Fibroblast of lung (primary cell): ENCODE measurements at regions not wholly inside any gene's neighbourhood (a gene's known extent, or its start where the extent isn't known, plus 50 kb on each side); places are given as distances from the start of the nearest gene placed in this dataset.
A peak's percentile ranks its signal among the peaks of the same experiment; 100 is the strongest.

ENCODE experiments used
- DNase-seq, 2 donors: peaks; one replicate each; pipeline versions ENCODE4 v3.0.0 to v3.0.0-alpha.2; 2010; ENCODE audit warnings: low read depth in 2 of 2
- H2AFZ ChIP-seq: 2 replicates; pipeline ENCODE4 v1.5.1; 2012; ENCODE audit warnings: low read length, control low read depth, inconsistent platforms
- H3K27ac ChIP-seq: 2 replicates; pipeline ENCODE4 v1.5.1; 2011; ENCODE audit warnings: low read length, control low read depth; ENCODE audit not compliant: insufficient read depth
- H3K27me3 ChIP-seq: 2 replicates; pipeline ENCODE4 v1.5.1; 2011; ENCODE audit warnings: mild to moderate bottlenecking, low read length; ENCODE audit not compliant: control insufficient read depth, insufficient read depth
- H3K36me3 ChIP-seq: 2 replicates; pipeline ENCODE4 v1.5.1; 2011; ENCODE audit warnings: low read length; ENCODE audit not compliant: control insufficient read depth, insufficient read depth
- H3K4me1 ChIP-seq: 2 replicates; pipeline ENCODE4 v1.5.1; 2011; ENCODE audit warnings: low read length; ENCODE audit not compliant: control insufficient read depth, insufficient read depth; ENCODE audit errors: extremely low read depth
- H3K4me2 ChIP-seq: 2 replicates; pipeline ENCODE4 v1.5.1; 2011; ENCODE audit warnings: low read length, control low read depth; ENCODE audit not compliant: insufficient read depth; ENCODE audit errors: extremely low read depth
- H3K4me3 ChIP-seq, 4 experiments: fragments of 200-600 bp in 1 of 4; sonication (generic) in 1 of 4; replicated peaks in 1 of 4; 2 replicates each; pipeline ENCODE4 v1.5.1; 2011 to 2016; ENCODE audit warnings: low read length in 4 of 4, low read depth in 3 of 4, mild to moderate bottlenecking in 3 of 4, control low read depth in 2 of 4, inconsistent platforms in 1 of 4, mixed read lengths in 1 of 4; ENCODE audit not compliant: insufficient read depth in 1 of 4; ENCODE audit errors: control extremely low read depth in 1 of 4
- H3K79me2 ChIP-seq: 2 replicates; pipeline ENCODE4 v1.5.1; 2012; ENCODE audit warnings: mild to moderate bottlenecking, low read length, inconsistent platforms; ENCODE audit not compliant: control insufficient read depth, insufficient read depth
- H3K9ac ChIP-seq: 2 replicates; pipeline ENCODE4 v1.5.1; 2011; ENCODE audit warnings: mild to moderate bottlenecking, low read length, control low read depth; ENCODE audit not compliant: insufficient read depth
- H3K9me3 ChIP-seq: 2 replicates; pipeline ENCODE4 v1.5.1; 2012; ENCODE audit warnings: low read depth, low read length; ENCODE audit not compliant: control insufficient read depth, insufficient read depth
- H4K20me1 ChIP-seq: 2 replicates; pipeline ENCODE4 v1.5.1; 2011; ENCODE audit warnings: low read length; ENCODE audit not compliant: control insufficient read depth, insufficient read depth; ENCODE audit errors: extremely low read depth
- CTCF ChIP-seq, 2 donors: IDR thresholded peaks in 1 of 2; conservative IDR thresholded peaks in 1 of 2; 1 replicate in 1 of 2; 2 replicates in 1 of 2; pipeline ENCODE4 v1.5.1; 2011 to 2012; ENCODE audit warnings: low read length in 2 of 2, control low read depth in 1 of 2, inconsistent platforms in 1 of 2, low read depth in 1 of 2, mild to moderate bottlenecking in 1 of 2
- EZH2 ChIP-seq: IDR thresholded peaks from 2 replicates; pipeline ENCODE4 v1.5.1; 2012; ENCODE audit warnings: low read length, control low read depth, mild to moderate bottlenecking; ENCODE audit errors: missing control alignments

- Histone ChIP-seq H3K27ac (peak overlapping the region; percentile 92), H3K9me3 (no peaks in the 10 kb centered on the region), H3K9ac (no peak overlapping the region), H3K36me3 (no peaks in the 10 kb centered on the region), H3K79me2 (no peaks in the 10 kb centered on the region), H3K27me3 (no peaks in the 10 kb centered on the region), H4K20me1 (no peaks in the 10 kb centered on the region), H3K4me2 (peak overlapping the region; percentile 1), H3K4me1 (peaks cover 20% of the 10 kb centered on the region), H3K4me3 (no peak overlapping the region), H2AFZ (no peak overlapping the region)
- DNase-seq: peak; percentile 94
- no peak for TF ChIP-seq EZH2
- TF ChIP-seq CTCF (conservative IDR thresholded peaks at IDR 0.05 in 1 of 2, IDR thresholded peaks at IDR 0.05 in 1 of 2; ENCODE audit: low read depth in 1 of 2, low read length in 2 of 2): no peak
Observed at GRCh38 chr5:98108497-98108896, 665.0 kb upstream of the RGMB start.

GRCh38 chr5:98109561-98110006, 663.9 kb upstream of the RGMB start:
- H3K9me3 ChIP-seq: no peaks in the 10 kb centered on the region
- no peaks in the 10 kb centered on the region for H4K20me1 ChIP-seq
- peak overlapping the region; percentile 92 for H3K27ac ChIP-seq
- H3K79me2 ChIP-seq: no peaks in the 10 kb centered on the region
- peaks cover 20% of the 10 kb centered on the region for H3K4me1 ChIP-seq
- H3K4me2 ChIP-seq: peak overlapping the region; percentile 73
- no peaks in the 10 kb centered on the region for H3K27me3 ChIP-seq
- no peak overlapping the region for H2AFZ ChIP-seq
- no peaks in the 10 kb centered on the region for H3K36me3 ChIP-seq
- no peak overlapping the region for H3K4me3 ChIP-seq
- H3K9ac ChIP-seq: peak overlapping the region; percentile 17
- TF ChIP-seq CTCF (conservative IDR thresholded peaks at IDR 0.05 in 1 of 2, IDR thresholded peaks at IDR 0.05 in 1 of 2; ENCODE audit: low read depth in 1 of 2, low read length in 2 of 2): no peak
- no peak for TF ChIP-seq EZH2
- peak; percentile 78 to 95 for DNase-seq

GRCh38 chr5:98110282-98110691, 663.2 kb upstream of the RGMB start:
- Histone ChIP-seq H3K4me3 (no peak overlapping the region), H3K27ac (peak overlapping the region; percentile 92), H3K9me3 (no peaks in the 10 kb centered on the region), H2AFZ (no peak overlapping the region), H3K79me2 (no peaks in the 10 kb centered on the region), H3K4me2 (peak overlapping the region; percentile 73), H4K20me1 (no peaks in the 10 kb centered on the region), H3K27me3 (no peaks in the 10 kb centered on the region), H3K36me3 (no peaks in the 10 kb centered on the region), H3K4me1 (peaks cover 20% of the 10 kb centered on the region), H3K9ac (no peak overlapping the region)
- no peak for TF ChIP-seq CTCF (conservative IDR thresholded peaks at IDR 0.05 in 1 of 2, IDR thresholded peaks at IDR 0.05 in 1 of 2; ENCODE audit: low read depth in 1 of 2, low read length in 2 of 2)
- no peak for TF ChIP-seq EZH2
- peak; percentile 94 for DNase-seq
